Activated naive CD4-positive, alpha-beta T cell treated with anti-CD3 and anti-CD28 coated beads for 36 hours (primary cell): ENCODE measurements at regions not wholly inside any gene's neighbourhood (a gene's known extent, or its start where the extent isn't known, plus 50 kb on each side); places are given as distances from the start of the nearest gene placed in this dataset.

ENCODE experiments used
- CTCF ChIA-PET: fragments of 350-600 bp; sonication (Branson Sonifier 250); formaldehyde crosslinking; loops from one replicate; lab custom pipeline; 2021; ENCODE audit warnings: antibody characterized with exemption; lab: Charles Lee
- DNase-seq: peaks from one replicate; pipeline ENCODE4 v3.0.0-alpha.2; 2020
- H3K27ac Mint-ChIP-seq: one replicate; pipeline ENCODE4 v1.8.0; 2021; ENCODE audit warnings: mild to moderate bottlenecking, mixed read lengths
- H3K27me3 Mint-ChIP-seq: one replicate; pipeline ENCODE4 v1.8.0; 2021; ENCODE audit warnings: low read depth, mixed read lengths
- H3K36me3 Mint-ChIP-seq: one replicate; pipeline ENCODE4 v1.8.0; 2021; ENCODE audit warnings: low read depth, mixed read lengths
- H3K4me1 Mint-ChIP-seq: one replicate; pipeline ENCODE4 v1.8.0; 2021; ENCODE audit warnings: low read depth, mixed read lengths
- H3K4me3 Mint-ChIP-seq: one replicate; pipeline ENCODE4 v1.8.0; 2021; ENCODE audit warnings: mild to moderate bottlenecking, moderate library complexity, mixed read lengths
- H3K9me3 Mint-ChIP-seq: one replicate; pipeline ENCODE4 v1.8.0; 2021; ENCODE audit warnings: mixed read lengths
- intact Hi-C: fragments of 100-400 bp; cut with micrococcal nuclease; formaldehyde crosslinking; loops from one replicate; pipeline ENCODE4 v1.15.1; 2023

DNA sequence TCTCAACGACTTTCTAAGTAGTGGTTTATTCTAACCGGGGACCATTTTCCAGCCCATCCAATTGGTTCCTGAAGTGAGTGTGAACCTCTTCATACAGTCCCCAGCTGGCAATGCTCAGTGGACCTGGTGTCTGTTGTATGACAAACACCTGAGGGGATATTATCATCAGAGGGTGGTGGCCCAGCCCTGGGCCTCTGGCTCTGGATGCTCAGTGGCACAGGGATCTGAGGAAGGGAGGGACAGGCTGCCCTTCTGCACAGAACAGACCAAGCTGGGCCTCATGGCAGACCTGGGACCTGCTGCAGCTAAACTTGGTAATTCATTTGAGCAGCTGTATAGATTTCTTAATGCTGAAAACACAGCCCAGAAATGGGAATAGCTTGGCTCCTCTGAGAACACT is 72.6 kb downstream of the IRX5 start:
- Mint-ChIP-seq H3K4me1 (no peaks in the 10 kb centered on the region), H3K4me3 (no peak overlapping the region), H3K27ac (no peak overlapping the region), H3K27me3 (peaks cover 11% of the 10 kb centered on the region), H3K36me3 (no peaks in the 10 kb centered on the region), H3K9me3 (no peaks in the 10 kb centered on the region)
- CTCF ChIA-PET = no interaction called here
- no peak for DNase-seq
- intact Hi-C loops = no loop called here

DNA sequence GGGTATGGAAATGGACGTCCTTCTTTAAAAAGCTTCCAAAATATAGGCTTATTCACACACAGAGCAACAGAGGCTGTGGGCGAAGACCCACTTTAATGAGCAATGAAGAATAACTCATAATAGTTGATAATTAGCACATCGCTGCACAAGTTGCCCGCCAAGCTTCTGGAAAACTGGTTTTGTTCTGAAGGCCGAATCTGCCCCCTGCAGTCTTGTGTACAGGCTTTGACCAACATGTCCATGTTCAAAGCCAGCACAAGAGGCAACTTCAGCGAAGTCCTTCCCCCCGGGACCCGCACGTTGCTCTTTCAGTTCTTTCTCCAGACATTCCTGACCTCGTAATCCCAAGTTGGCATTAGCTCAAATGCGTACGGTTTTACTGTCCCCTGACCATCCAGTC is 73.3 kb downstream of the IRX5 start:
- H3K36me3 Mint-ChIP-seq = no peaks in the 10 kb centered on the region
- no peak for DNase-seq
- H3K9me3 Mint-ChIP-seq = no peaks in the 10 kb centered on the region
- intact Hi-C loops = no loop called here
- CTCF ChIA-PET = no interaction called here
- H3K4me3 Mint-ChIP-seq = no peak overlapping the region
- H3K27ac Mint-ChIP-seq = no peak overlapping the region
- no peaks in the 10 kb centered on the region for H3K4me1 Mint-ChIP-seq
- peaks cover 9% of the 10 kb centered on the region for H3K27me3 Mint-ChIP-seq

DNA sequence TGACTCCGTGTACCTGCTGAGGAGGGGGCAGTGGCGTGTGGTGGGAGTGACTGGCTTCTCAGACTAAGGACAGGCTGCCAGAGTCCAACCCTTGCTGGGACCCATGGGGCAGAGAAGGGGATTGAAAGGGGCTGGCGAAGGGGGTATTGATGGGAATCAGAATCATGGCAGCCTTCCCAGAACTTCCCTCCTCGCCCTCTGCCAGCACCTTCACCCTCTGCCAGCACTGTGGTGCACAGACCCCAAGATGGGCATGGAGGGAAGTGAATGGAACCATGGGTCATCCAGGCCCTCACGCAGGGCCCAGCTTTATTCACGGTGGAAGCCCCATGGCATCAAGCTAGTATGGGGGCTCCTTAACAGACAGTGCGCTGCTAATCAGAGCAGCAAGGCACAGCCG is 76.8 kb downstream of the IRX5 start:
- Mint-ChIP-seq H3K4me1 (no peaks in the 10 kb centered on the region), H3K4me3 (no peak overlapping the region), H3K9me3 (no peaks in the 10 kb centered on the region), H3K27ac (no peak overlapping the region), H3K36me3 (no peaks in the 10 kb centered on the region), H3K27me3 (peaks cover 2% of the 10 kb centered on the region)
- DNase-seq = no peak
- intact Hi-C loops = no loop called here
- CTCF ChIA-PET = no interaction called here

DNA sequence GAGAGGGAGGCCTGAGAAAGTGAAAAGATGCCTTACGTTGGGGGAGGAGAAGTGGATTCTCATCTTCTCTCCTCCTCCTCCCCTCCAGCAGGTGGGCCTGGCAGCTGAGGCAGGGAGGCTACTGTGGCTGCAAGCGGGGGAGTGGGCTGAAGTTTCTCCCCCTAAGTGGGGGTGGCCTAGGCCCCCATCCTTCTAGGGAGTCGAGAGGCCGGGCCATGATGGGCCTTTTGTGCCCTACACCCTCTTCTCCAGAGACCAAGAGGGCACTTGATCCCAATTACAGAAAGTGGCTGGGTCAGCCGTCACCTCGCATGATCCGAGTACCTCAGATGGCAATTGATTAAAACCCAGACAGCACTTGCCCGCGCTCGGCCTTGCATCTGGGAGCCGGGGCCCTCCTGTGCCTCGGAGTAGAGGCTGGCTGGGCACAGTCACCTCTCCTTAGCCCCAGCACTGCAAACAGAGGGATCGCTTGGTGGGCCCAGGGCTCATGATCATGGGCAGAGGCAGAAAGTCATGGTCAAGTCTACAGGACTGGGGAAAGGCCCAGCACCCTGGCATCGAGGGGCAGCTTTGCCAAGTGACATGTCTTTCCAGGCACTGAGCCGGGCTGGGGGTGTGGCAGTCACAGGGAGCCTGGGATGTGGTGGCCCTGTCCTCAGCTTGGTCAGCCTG is 78.3 kb downstream of the IRX5 start:
- Mint-ChIP-seq H3K4me1 (no peaks in the 10 kb centered on the region), H3K27ac (no peak overlapping the region), H3K27me3 (peaks cover 2% of the 10 kb centered on the region), H3K36me3 (no peaks in the 10 kb centered on the region), H3K9me3 (no peaks in the 10 kb centered on the region), H3K4me3 (no peak overlapping the region)
- DNase-seq = no peak
- CTCF ChIA-PET = no interaction called here
- intact Hi-C loops = no loop called here

DNA sequence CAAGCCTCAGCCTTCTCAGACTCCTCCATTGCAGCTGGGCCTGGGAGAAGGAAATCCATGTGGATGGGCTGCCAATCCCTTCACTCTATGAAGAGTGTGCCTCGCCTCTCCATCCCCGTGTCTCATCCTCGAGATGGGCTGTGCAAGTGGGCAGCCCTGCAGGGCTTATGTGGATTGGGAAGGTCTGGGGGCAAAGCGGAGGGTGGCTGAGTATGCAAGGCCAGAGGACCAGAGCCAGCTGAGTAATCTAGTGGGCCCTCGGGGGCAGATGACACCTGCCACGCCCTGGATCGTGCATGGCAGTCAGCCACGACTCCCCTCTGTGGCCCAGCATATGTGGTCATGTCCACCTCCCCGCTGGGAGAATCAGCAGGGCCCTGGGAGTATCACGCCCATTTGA is 78.9 kb downstream of the IRX5 start:
- CTCF ChIA-PET = no interaction called here
- H3K27ac Mint-ChIP-seq = no peak overlapping the region
- no peaks in the 10 kb centered on the region for H3K9me3 Mint-ChIP-seq
- intact Hi-C loops = no loop called here
- no peaks in the 10 kb centered on the region for H3K36me3 Mint-ChIP-seq
- no peaks in the 10 kb centered on the region for H3K4me1 Mint-ChIP-seq
- peaks cover 2% of the 10 kb centered on the region for H3K27me3 Mint-ChIP-seq
- DNase-seq = no peak
- H3K4me3 Mint-ChIP-seq = no peak overlapping the region

DNA sequence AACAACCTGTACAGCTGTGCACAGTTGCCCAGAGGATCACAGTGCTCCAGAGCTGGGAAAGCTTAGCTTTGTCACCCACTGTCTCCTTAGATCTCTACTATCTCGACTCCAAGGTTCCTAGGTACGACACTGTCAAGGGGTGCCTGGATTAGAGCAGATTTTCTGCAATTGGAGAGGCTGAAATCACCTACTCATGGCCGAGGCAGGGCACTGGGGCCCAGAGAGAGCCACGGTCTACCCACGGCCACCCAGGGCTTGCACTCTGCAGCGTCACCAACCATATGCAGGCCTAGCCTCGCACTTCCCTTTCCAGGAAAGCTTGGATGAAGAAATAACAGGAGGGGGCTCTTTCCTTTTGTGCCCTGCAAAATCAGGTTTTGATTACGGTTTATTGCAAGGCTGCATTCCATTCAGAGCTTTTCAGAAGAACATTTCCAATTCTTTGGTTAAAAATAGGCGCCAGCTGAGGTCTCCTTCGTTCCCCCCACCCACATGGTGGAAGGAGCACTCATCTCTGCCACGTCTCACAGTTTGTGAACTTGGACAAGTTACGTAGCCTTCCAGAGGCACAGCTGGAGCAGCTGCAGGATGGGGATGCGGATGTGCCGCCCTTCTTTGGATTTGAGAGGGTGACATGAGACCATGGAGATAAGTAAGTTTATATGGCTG is 80.0 kb downstream of the IRX5 start:
- Mint-ChIP-seq H3K4me3 (no peak overlapping the region), H3K27ac (no peak overlapping the region), H3K4me1 (no peaks in the 10 kb centered on the region), H3K36me3 (no peaks in the 10 kb centered on the region), H3K9me3 (no peaks in the 10 kb centered on the region), H3K27me3 (peaks cover 2% of the 10 kb centered on the region)
- intact Hi-C loops = no loop called here
- DNase-seq = no peak
- CTCF ChIA-PET = interaction anchor here (0.5 kb wide), 1 partner anchor 11 kb away, joined by 3 read pairs; no protein-coding TSS in a partner anchor

DNA sequence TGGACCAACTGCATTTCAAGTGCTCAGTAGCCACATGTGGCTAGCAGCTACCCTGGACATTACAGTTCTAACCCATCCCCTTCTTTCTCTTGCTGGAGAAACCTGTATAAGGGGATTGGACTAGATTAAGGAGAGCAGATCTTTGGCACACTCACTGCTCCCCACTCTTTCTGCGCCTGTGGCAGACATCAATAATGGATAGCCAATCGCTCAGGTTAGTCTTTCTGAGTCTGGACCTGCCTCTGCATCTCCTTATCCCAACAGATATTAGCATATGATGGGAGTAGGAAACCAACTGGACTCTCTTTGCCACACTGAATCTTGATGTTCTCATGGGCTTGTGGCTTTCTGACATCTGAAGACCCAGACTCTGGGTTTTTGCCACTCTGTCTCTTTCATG is 81.7 kb downstream of the IRX5 start:
- H3K27me3 Mint-ChIP-seq = peaks cover 11% of the 10 kb centered on the region
- H3K27ac Mint-ChIP-seq = no peak overlapping the region
- CTCF ChIA-PET = no interaction called here

DNA sequence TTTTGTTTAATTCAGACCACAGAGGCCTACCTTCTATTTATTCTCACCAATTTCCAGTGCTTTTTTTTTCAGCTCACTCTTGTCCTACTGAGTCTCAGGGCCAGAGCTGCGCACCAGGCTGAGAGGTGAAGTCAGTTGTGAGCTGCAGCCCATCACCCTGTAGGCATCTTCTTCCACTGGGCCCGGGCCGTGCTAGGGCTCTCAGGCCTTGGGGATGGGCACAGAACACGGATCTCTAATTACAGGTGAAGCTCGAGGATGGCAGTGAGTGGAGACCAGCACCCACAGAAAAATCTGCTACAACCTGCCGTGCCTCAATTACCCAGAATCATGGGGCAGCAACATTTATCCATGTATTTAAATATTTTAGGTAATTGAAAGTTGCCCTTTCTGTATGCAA is 82.1 kb downstream of the IRX5 start:
- CTCF ChIA-PET = no interaction called here
- no peak overlapping the region for H3K27ac Mint-ChIP-seq
- intact Hi-C loops = no loop called here
- H3K4me1 Mint-ChIP-seq = no peaks in the 10 kb centered on the region
- DNase-seq = no peak
- no peak overlapping the region for H3K4me3 Mint-ChIP-seq
- H3K36me3 Mint-ChIP-seq = no peaks in the 10 kb centered on the region
- H3K9me3 Mint-ChIP-seq = no peaks in the 10 kb centered on the region
- H3K27me3 Mint-ChIP-seq = peaks cover 13% of the 10 kb centered on the region

More for the DNA sequence above, 81.7 kb downstream of the IRX5 start:
- Mint-ChIP-seq H3K36me3 (no peaks in the 10 kb centered on the region), H3K4me1 (no peaks in the 10 kb centered on the region), H3K9me3 (no peaks in the 10 kb centered on the region), H3K4me3 (no peak overlapping the region)
- DNase-seq = no peak
- intact Hi-C loops = no loop called here

DNA sequence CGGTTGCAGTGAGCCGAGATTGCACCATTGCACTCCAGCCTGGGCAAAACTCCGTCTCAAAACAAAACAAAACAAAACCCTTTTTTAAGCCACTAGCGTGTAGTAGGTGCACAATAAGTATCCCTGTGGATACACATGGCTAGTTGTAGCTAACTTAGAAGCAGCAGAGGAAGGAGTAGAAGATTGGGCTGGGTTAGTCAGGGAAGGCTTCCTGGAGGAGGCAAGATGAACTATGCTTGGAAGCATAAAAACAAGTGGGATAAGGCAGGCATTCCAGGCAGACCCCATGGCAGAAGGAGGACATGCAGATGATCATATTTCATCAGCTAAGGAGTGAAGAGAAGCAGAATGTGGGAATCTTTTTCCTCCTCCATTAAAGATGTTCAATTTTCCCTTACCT is 83.4 kb downstream of the IRX5 start:
- intact Hi-C loops = no loop called here
- Mint-ChIP-seq H3K36me3 (no peaks in the 10 kb centered on the region), H3K27me3 (peaks cover 12% of the 10 kb centered on the region), H3K27ac (no peak overlapping the region), H3K9me3 (no peaks in the 10 kb centered on the region), H3K4me3 (no peak overlapping the region), H3K4me1 (no peaks in the 10 kb centered on the region)
- no peak for DNase-seq
- CTCF ChIA-PET = no interaction called here

DNA sequence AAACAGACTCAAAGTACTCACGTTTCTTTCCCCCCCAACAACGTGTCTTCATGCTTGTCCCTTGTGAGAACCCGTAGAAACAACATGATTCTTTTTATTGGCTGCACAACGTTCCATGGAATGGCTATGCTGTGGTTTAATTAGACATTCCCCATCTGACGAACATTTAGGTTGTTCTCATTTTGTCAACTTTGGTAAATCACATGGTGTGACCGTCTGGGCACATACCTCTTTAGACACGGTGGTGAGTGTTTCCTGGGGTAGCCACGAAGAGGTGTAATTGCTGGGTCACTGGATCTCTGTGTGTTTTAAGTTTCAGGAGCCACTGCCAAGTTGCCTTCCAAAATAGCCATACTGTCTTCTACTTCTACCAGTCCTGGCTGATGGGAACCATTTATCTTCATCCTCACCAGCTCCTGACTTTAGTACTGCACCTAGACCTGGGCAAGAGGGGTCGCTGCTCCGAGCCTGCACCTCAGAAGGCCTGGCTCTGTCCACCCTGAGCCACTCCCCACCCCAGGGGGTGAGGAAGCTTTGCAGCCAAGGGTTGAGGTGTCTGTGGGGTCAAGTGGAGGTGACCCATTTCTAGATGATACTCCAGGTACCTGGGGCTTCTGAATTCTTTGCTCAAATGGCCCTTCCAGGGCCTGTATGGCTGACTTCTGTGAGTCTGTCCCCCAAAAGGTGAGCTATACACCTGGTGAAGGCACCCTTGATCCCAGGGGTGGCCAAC is 84.7 kb downstream of the IRX5 start:
- intact Hi-C loops = no loop called here
- H3K4me3 Mint-ChIP-seq = no peak overlapping the region
- H3K27ac Mint-ChIP-seq = no peak overlapping the region
- CTCF ChIA-PET = no interaction called here
- H3K27me3 Mint-ChIP-seq = peaks cover 21% of the 10 kb centered on the region
- DNase-seq = no peak
- H3K9me3 Mint-ChIP-seq = peaks cover 8% of the 10 kb centered on the region
- no peaks in the 10 kb centered on the region for H3K4me1 Mint-ChIP-seq
- H3K36me3 Mint-ChIP-seq = peaks cover 1% of the 10 kb centered on the region

DNA sequence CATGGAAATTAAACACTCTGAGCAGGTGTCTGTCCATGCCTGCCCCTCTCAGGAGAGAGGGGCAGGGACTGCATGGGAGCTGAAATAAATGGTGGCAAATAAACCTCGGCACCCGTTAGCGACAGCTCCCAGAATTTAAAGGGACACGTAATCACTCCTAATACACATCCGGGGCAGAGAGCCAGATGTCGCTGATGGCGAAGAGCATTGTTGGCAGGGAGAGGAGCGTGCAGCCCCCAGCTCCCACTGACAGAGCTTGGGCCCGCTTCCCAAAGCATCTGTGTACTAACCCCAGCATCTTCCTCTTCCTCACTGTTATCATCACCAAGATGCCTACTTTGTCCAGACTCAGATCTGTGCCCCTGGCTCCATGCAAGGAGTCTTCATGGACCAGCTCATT is 85.8 kb downstream of the IRX5 start:
- no peak overlapping the region for H3K27ac Mint-ChIP-seq
- peaks cover 28% of the 10 kb centered on the region for H3K27me3 Mint-ChIP-seq
- H3K36me3 Mint-ChIP-seq = peaks cover 1% of the 10 kb centered on the region
- H3K9me3 Mint-ChIP-seq = peaks cover 8% of the 10 kb centered on the region
- intact Hi-C loops = no loop called here
- CTCF ChIA-PET = no interaction called here
- no peak for DNase-seq
- H3K4me3 Mint-ChIP-seq = no peak overlapping the region
- H3K4me1 Mint-ChIP-seq = no peaks in the 10 kb centered on the region

DNA sequence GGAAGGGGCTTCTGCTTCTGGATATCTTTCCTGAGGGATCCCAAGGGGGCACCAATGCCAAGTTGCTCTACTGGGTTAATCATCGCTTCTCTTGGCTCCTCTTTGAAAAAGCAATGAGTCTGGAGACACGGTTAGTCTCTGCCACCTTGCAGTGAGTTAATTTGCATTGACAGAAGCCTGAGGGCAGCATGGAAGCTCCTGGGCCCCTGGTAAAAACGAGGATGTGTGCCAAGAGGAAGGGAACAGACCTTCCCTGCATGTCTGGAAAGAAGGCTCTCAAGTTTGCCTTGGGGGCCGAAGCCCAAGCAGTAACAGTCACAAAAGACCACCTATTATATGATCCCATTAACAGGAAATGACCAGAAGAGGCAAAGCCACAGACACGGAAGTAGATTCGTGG is 86.7 kb downstream of the IRX5 start:
- peaks cover 1% of the 10 kb centered on the region for H3K36me3 Mint-ChIP-seq
- H3K4me3 Mint-ChIP-seq = no peak overlapping the region
- no peak for DNase-seq
- no peak overlapping the region for H3K27ac Mint-ChIP-seq
- peaks cover 8% of the 10 kb centered on the region for H3K9me3 Mint-ChIP-seq
- H3K4me1 Mint-ChIP-seq = no peaks in the 10 kb centered on the region
- intact Hi-C loops = no loop called here
- CTCF ChIA-PET = no interaction called here
- peaks cover 34% of the 10 kb centered on the region for H3K27me3 Mint-ChIP-seq

DNA sequence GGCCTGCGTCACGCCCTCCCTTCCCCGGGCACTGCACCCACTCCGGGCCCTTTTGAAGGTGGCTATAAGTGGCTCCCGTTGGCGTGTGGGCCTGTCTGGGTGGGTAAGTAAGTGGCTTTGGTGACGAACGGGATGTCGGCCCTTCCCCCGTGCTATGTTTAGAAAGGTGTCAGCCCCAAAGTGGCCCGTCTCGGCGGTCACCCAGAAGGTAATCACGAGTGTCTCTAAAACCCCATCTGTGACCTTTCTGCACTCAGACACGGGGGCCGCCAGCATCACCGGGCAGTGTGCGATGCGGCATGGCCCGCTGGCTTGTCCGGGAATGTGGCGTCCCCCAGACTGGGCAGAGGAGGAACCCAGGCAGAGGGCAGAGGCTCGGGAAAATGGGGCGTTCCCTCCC is 88.2 kb downstream of the IRX5 start:
- Mint-ChIP-seq H3K27ac (no peak overlapping the region), H3K27me3 (peaks cover 47% of the 10 kb centered on the region), H3K9me3 (peaks cover 8% of the 10 kb centered on the region), H3K4me1 (no peaks in the 10 kb centered on the region), H3K36me3 (peaks cover 1% of the 10 kb centered on the region), H3K4me3 (no peak overlapping the region)
- no peak for DNase-seq
- intact Hi-C loops = no loop called here
- CTCF ChIA-PET = no interaction called here
